AG10803 (cell line): ENCODE measurements at regions not wholly inside any gene's neighbourhood (a gene's known extent, or its start where the extent isn't known, plus 50 kb on each side); places are given as distances from the start of the nearest gene placed in this dataset.

Source experiments
- DNase-seq: peaks from one replicate; pipeline ENCODE4 v3.0.0; 2010; ENCODE audit warnings: low read depth
- H3K4me3 ChIP-seq: 2 replicates; pipeline ENCODE4 v1.5.1; 2011; ENCODE audit warnings: mild to moderate bottlenecking, low read length, control low read depth
- CTCF ChIP-seq: conservative IDR thresholded peaks from 2 replicates; pipeline ENCODE4 v1.5.1; 2011; ENCODE audit warnings: mild to moderate bottlenecking, low read length, control low read depth, inconsistent platforms

GRCh38 chr17:77361986-77362620 is 221.3 kb downstream of the SEC14L1 start:
- no peak for TF ChIP-seq CTCF
- DNase-seq, result peak; percentile 53
- H3K4me3 ChIP-seq, result no peak overlapping the region

GRCh38 chr17:77363821-77364361 is 223.1 kb downstream of the SEC14L1 start:
- no peak overlapping the region for H3K4me3 ChIP-seq
- TF ChIP-seq CTCF, result no peak
- no peak for DNase-seq

- no peak overlapping the region for H3K4me3 ChIP-seq
Measured at GRCh38 chr17:77364381-77364911, 223.7 kb downstream of the SEC14L1 start.

GRCh38 chr17:77364941-77365583 is 224.3 kb downstream of the SEC14L1 start:
- peak overlapping the region; percentile 7; the same call in 1 of the 2 replicates for H3K4me3 ChIP-seq
- TF ChIP-seq CTCF, result no peak
- DNase-seq, result no peak

More at GRCh38 chr17:77364381-77364911, 223.7 kb downstream of the SEC14L1 start:
- TF ChIP-seq CTCF, result no peak
- DNase-seq, result no peak

GRCh38 chr17:77365584-77366186 is 224.9 kb downstream of the SEC14L1 start:
- TF ChIP-seq CTCF, result no peak
- peak; percentile 88 for DNase-seq
- H3K4me3 ChIP-seq, result peak overlapping the region; percentile 7

- no peak for DNase-seq
- no peak for TF ChIP-seq CTCF
- H3K4me3 ChIP-seq, result no peak overlapping the region; the same call in 1 of the 2 replicates
Measured at GRCh38 chr17:77366206-77366557, 225.4 kb downstream of the SEC14L1 start.
